GM12873 (cell line): ENCODE measurements at regions not wholly inside any gene's neighbourhood (a gene's known extent, or its start where the extent isn't known, plus 50 kb on each side); places are given as distances from the start of the nearest gene placed in this dataset.

ENCODE experiments used
- CTCF ChIP-seq: IDR thresholded peaks from 2 replicates; pipeline ENCODE4 v1.5.1; 2012; ENCODE audit warnings: low read depth, mild to moderate bottlenecking, moderate library complexity, low read length, control low read depth; ENCODE audit not compliant: insufficient read depth; ENCODE audit errors: missing control alignments

- TF ChIP-seq CTCF, result no peak
Observed at GRCh38 chr4:54516556-54517215, 141.1 kb upstream of the KIT start.

GRCh38 chr4:54517781-54518444 is 139.8 kb upstream of the KIT start:
- no peak for TF ChIP-seq CTCF

- no peak for TF ChIP-seq CTCF
Observed at GRCh38 chr4:54525602-54526001, 132.2 kb upstream of the KIT start.

GRCh38 chr4:54526560-54526959 is 131.2 kb upstream of the KIT start:
- TF ChIP-seq CTCF, result no peak

- TF ChIP-seq CTCF, result no peak
Observed at GRCh38 chr4:54527532-54527931, 130.2 kb upstream of the KIT start.

GRCh38 chr4:54539500-54540029 is 118.2 kb upstream of the KIT start:
- no peak for TF ChIP-seq CTCF

DNA sequence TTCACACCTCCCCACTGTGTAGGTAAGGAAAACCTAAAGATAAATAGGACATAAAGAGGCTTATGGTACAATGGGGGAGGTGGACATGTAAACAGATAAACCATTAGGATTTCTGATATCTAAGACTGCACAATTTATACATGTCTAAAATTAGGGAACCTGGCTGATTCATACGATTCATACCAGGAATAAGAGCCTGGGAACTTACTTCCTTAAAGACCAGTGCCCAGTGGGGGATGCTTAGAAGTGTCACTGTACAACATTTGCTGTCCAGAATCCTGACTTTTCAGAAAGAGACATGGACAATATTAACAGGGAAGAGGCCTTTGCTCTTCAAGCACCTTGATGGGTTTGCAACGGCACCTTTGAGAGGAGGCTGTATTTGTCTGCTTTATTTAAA is 116.8 kb upstream of the KIT start:
- TF ChIP-seq CTCF, result no peak
